WTC11 (cell line): ENCODE measurements at regions not wholly inside any gene's neighbourhood (a gene's known extent, or its start where the extent isn't known, plus 50 kb on each side); places are given as distances from the start of the nearest gene placed in this dataset.

Experiments used
- ATAC-seq: fragments of 200-7000 bp; cut with Tn5 transposase; 2 replicates; pipeline ENCODE4 v1.10.0; 2021; ENCODE audit warnings: mild to moderate bottlenecking, moderate library complexity
- CTCF ChIA-PET: fragments of 300-600 bp; sonication (Branson Sonifier 250); formaldehyde crosslinking; loops from one replicate; lab custom pipeline; 2021; ENCODE audit warnings: antibody characterized with exemption; lab: Charles Lee
- POLR2A ChIA-PET: fragments of 350-600 bp; sonication (Branson Sonifier 250); formaldehyde crosslinking; loops from one replicate; lab custom pipeline; 2021; ENCODE audit warnings: antibody characterized with exemption; lab: Charles Lee
- DNase-seq: peaks from one replicate; pipeline ENCODE4 v3.0.0; 2021; ENCODE audit warnings: low spot score
- H3K27ac Mint-ChIP-seq: 2 replicates; pipeline ENCODE4 v1.8.0; 2021; ENCODE audit warnings: mixed read lengths
- H3K27me3 Mint-ChIP-seq: 2 replicates; pipeline ENCODE4 v1.8.0; 2021; ENCODE audit warnings: low read depth, mild to moderate bottlenecking, moderate library complexity, mixed read lengths
- H3K36me3 Mint-ChIP-seq: 2 replicates; pipeline ENCODE4 v1.8.0; 2021; ENCODE audit warnings: mixed read lengths
- H3K4me1 Mint-ChIP-seq: 2 replicates; pipeline ENCODE4 v1.8.0; 2022; ENCODE audit warnings: mixed read lengths
- H3K4me3 Mint-ChIP-seq: 2 replicates; pipeline ENCODE4 v1.8.0; 2021; ENCODE audit warnings: mild to moderate bottlenecking, moderate library complexity, mixed read lengths
- H3K9me3 Mint-ChIP-seq: 2 replicates; pipeline ENCODE4 v1.8.0; 2021; ENCODE audit warnings: mixed read lengths
- ARID4B ChIP-seq: sonication (generic); formaldehyde crosslinking; IDR thresholded peaks from 2 replicates; pipeline ENCODE4 v1.8.0; 2023; ENCODE audit warnings: missing genetic modification reagents, mild to moderate bottlenecking, borderline replicate concordance
- ATF6 ChIP-seq: sonication (generic); formaldehyde crosslinking; IDR thresholded peaks from 2 replicates; pipeline ENCODE4 v1.8.1; 2023; ENCODE audit warnings: mild to moderate bottlenecking, missing genetic modification reagents
- E2F5 ChIP-seq: sonication (generic); formaldehyde crosslinking; IDR thresholded peaks from 2 replicates; pipeline ENCODE4 v1.8.1; 2022; ENCODE audit warnings: mild to moderate bottlenecking, moderate library complexity, missing genetic modification reagents
- ELF4 ChIP-seq: sonication (generic); formaldehyde crosslinking; IDR thresholded peaks from 2 replicates; pipeline ENCODE4 v1.8.1; 2022; ENCODE audit warnings: low read depth, mild to moderate bottlenecking, moderate library complexity, missing genetic modification reagents
- ESRRA ChIP-seq: sonication (generic); formaldehyde crosslinking; IDR thresholded peaks from 2 replicates; pipeline ENCODE4 v1.8.1; 2022; ENCODE audit warnings: mild to moderate bottlenecking, missing genetic modification reagents, borderline replicate concordance
- GTF2I ChIP-seq: fragments of 250-450 bp; sonication (Bioruptor Pico); conservative IDR thresholded peaks from 2 replicates; pipeline ENCODE4 v1.4.0; 2021; ENCODE audit warnings: mild to moderate bottlenecking
- NFYB ChIP-seq: sonication (generic); formaldehyde crosslinking; conservative IDR thresholded peaks from 2 replicates; pipeline ENCODE4 v1.8.0; 2022; ENCODE audit warnings: low read depth, missing genetic modification reagents
- NR1H2 ChIP-seq: sonication (generic); formaldehyde crosslinking; IDR thresholded peaks from 2 replicates; pipeline ENCODE4 v1.9.0; 2021; ENCODE audit warnings: mild to moderate bottlenecking, moderate library complexity, missing genetic modification reagents
- RELA ChIP-seq: sonication (generic); formaldehyde crosslinking; IDR thresholded peaks from 2 replicates; pipeline ENCODE4 v1.8.1; 2022; ENCODE audit warnings: missing genetic modification reagents, mild to moderate bottlenecking, borderline replicate concordance
- SMAD3 ChIP-seq: sonication (generic); formaldehyde crosslinking; IDR thresholded peaks from 2 replicates; pipeline ENCODE4 v1.8.0; 2022; ENCODE audit warnings: missing genetic modification reagents, mild to moderate bottlenecking, borderline replicate concordance
- TEAD1 ChIP-seq: sonication (generic); formaldehyde crosslinking; IDR thresholded peaks from 2 replicates; pipeline ENCODE4 v1.8.0; 2022; ENCODE audit warnings: mild to moderate bottlenecking, missing genetic modification reagents
- ZNF232 ChIP-seq: sonication (generic); formaldehyde crosslinking; IDR thresholded peaks from 2 replicates; pipeline ENCODE4 v1.8.0; 2022; ENCODE audit warnings: mild to moderate bottlenecking, missing genetic modification reagents
- ZNF317 ChIP-seq: sonication (generic); formaldehyde crosslinking; IDR thresholded peaks from 2 replicates; pipeline ENCODE4 v1.8.1; 2023; ENCODE audit warnings: low read depth, mild to moderate bottlenecking, moderate library complexity, missing genetic modification reagents, borderline replicate concordance
- ZNF425 ChIP-seq: fragments of 250-450 bp; sonication (Bioruptor Pico); conservative IDR thresholded peaks from 2 replicates; pipeline ENCODE4 v1.9.0; 2021; ENCODE audit warnings: mild to moderate bottlenecking
- ZNF671 ChIP-seq: fragments of 250-450 bp; sonication (Bioruptor Pico); IDR thresholded peaks from 2 replicates; pipeline ENCODE4 v1.8.0; 2021; ENCODE audit warnings: mild to moderate bottlenecking
- TF ChIP-seq, protein P1 (sequence below): sonication (generic); formaldehyde crosslinking; IDR thresholded peaks from 2 replicates; pipeline ENCODE4 v1.8.0; 2022; ENCODE audit warnings: mild to moderate bottlenecking, missing genetic modification reagents

DNA sequence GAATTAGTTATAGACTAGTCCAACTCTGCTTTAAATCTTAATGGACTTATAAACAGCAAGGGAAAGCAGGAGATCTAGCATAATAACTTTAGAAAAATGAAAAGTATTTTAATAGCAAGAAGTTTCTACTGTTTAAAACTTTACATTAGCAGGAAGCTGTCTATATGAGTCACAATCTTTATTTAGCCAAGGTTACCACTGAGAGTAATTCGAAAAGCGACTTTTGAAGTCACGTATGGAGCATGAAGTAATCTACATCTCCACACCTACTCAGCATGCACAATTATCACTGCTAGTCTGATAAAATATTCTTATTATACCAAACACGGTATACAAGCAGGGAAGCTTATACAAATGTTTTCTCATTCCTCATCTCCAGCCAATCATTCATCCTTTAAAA, 515.4 kb upstream of the SOX11 start (continued):
- TF ChIP-seq NFYB (CRISPR knock-in tag) (no peak), ELF4 (no peak), NR1H2 (CRISPR knock-in tag) (no peak), ZNF671 (CRISPR knock-in tag) (no peak), SMAD3 (CRISPR knock-in tag) (no peak), ARID4B (CRISPR knock-in tag) (no peak)

DNA sequence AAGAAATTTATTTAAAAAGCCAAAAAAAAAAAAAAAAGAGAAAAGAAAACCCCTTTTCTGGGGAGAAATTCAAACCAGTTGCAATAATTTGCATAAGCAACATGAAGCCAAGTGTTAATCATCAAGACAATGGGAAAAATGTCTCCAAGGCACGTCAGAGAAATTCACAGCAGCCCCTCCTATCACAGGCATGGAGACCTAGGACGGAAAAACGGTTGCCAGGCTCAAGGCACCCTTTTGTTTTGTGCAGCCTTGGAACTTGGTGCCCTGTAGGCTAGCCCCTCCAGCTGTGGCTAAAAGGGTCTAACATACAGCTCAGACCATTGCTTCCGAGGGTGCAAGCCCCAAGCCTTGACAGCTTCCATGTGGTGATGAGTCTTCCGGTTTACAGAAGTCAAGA, 509.2 kb upstream of the SOX11 start:
- Mint-ChIP-seq H3K9me3 (peaks cover 72% of the 10 kb centered on the region), H3K36me3 (peaks cover 54% of the 10 kb centered on the region), H3K27ac (no peak overlapping the region), H3K27me3 (peaks cover 7% of the 10 kb centered on the region), H3K4me3 (no peak overlapping the region), H3K4me1 (no peaks in the 10 kb centered on the region)
- POLR2A ChIA-PET, result no interaction called here
- ATAC-seq (no peak), DNase-seq (no peak)
- TF ChIP-seq ZNF317 (CRISPR knock-in tag) (no peak), ZNF232 (CRISPR knock-in tag) (no peak), GTF2I (CRISPR knock-in tag) (no peak), TEAD1 (CRISPR knock-in tag) (no peak), E2F5 (CRISPR knock-in tag) (no peak), ESRRA (CRISPR knock-in tag) (no peak), NFYB (CRISPR knock-in tag) (no peak), RELA (CRISPR knock-in tag) (no peak), ZNF425 (CRISPR knock-in tag) (no peak), ATF6 (CRISPR knock-in tag) (no peak), NR1H2 (CRISPR knock-in tag) (no peak)
- TF ChIP-seq, protein P1, sequence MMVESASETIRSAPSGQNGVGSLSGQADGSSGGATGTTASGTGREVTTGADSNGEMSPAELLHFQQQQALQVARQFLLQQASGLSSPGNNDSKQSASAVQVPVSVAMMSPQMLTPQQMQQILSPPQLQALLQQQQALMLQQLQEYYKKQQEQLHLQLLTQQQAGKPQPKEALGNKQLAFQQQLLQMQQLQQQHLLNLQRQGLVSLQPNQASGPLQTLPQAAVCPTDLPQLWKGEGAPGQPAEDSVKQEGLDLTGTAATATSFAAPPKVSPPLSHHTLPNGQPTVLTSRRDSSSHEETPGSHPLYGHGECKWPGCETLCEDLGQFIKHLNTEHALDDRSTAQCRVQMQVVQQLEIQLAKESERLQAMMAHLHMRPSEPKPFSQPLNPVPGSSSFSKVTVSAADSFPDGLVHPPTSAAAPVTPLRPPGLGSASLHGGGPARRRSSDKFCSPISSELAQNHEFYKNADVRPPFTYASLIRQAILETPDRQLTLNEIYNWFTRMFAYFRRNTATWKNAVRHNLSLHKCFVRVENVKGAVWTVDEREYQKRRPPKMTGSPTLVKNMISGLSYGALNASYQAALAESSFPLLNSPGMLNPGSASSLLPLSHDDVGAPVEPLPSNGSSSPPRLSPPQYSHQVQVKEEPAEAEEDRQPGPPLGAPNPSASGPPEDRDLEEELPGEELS (CRISPR knock-in tag), result no peak
- CTCF ChIA-PET, result no interaction called here
